Prostate gland (tissue), 2 donors: ENCODE measurements at regions not wholly inside any gene's neighbourhood (a gene's known extent, or its start where the extent isn't known, plus 50 kb on each side); places are given as distances from the start of the nearest gene placed in this dataset.

Source experiments
- DNase-seq: peaks from one replicate; pipeline ENCODE4 v3.0.0-alpha.2; 2019; ENCODE audit warnings: low spot score
- H3K27ac ChIP-seq, 2 donors: fragments of 200-600 bp; sonication (generic); 2 replicates each; pipeline ENCODE4 v1.5.1; 2017 to 2019
- H3K27me3 ChIP-seq: fragments of 200-600 bp; sonication (generic); replicated peaks from 2 replicates; pipeline ENCODE4 v1.5.1; 2019; ENCODE audit not compliant: insufficient read depth
- H3K36me3 ChIP-seq, 2 donors: fragments of 200-600 bp; sonication (generic); 1 replicate in 1 of 2; 2 replicates in 1 of 2; pipeline versions ENCODE4 v1.5.1 to v1.8.1; 2017 to 2019
- H3K4me1 ChIP-seq: fragments of 200-600 bp; sonication (generic); replicated peaks from 2 replicates; pipeline ENCODE4 v1.5.1; 2019
- H3K4me3 ChIP-seq, 2 donors: fragments of 200-600 bp; sonication (generic); 2 replicates each; pipeline ENCODE4 v1.5.1; 2017 to 2019
- H3K9me3 ChIP-seq: fragments of 200-600 bp; sonication (generic); 2 replicates; pipeline ENCODE4 v1.5.1; 2017
- CTCF ChIP-seq, 4 experiments: fragments of 200-600 bp in 2 of 4; fragments of 450-650 bp in 2 of 4; sonication (generic) in 2 of 4; IDR thresholded peaks; 1 replicate in 3 of 4; 2 replicates in 1 of 4; pipeline ENCODE4 v1.5.1; 2016 to 2019; ENCODE audit warnings: antibody characterized with exemption in 4 of 4, mild to moderate bottlenecking in 2 of 4, moderate library complexity in 2 of 4
- POLR2A ChIP-seq: fragments of 450-650 bp; IDR thresholded peaks from one replicate; pipeline ENCODE4 v1.6.1; 2016; ENCODE audit warnings: antibody characterized with exemption, mild to moderate bottlenecking
- POLR2AphosphoS5 ChIP-seq: sonication (generic); formaldehyde crosslinking; IDR thresholded peaks from one replicate; pipeline ENCODE4 v1.6.1; 2017; ENCODE audit warnings: antibody characterized with exemption
- WGBS: methylation state at CpG from one replicate; pipeline ENCODE4 v1.1.5; 2018; 5-methylcytosine and 5-hydroxymethylcytosine counted together
- intact Hi-C: fragments of 100-400 bp; cut with DNase I; formaldehyde crosslinking; loops from one replicate; pipeline ENCODE4 v1.14.2; 2022

- Histone ChIP-seq H3K36me3 (no peaks in the 10 kb centered on the region), H3K4me1 (no peaks in the 10 kb centered on the region), H3K4me3 (no peak overlapping the region), H3K27me3 (no peaks in the 10 kb centered on the region), H3K27ac (no peak overlapping the region), H3K9me3 (no peaks in the 10 kb centered on the region)
- TF ChIP-seq POLR2A (no peak), CTCF (IDR thresholded peaks at IDR 0.05) (no peak), POLR2AphosphoS5 (no peak)
- WGBS, result 61% methylated on average over 4 of the region's 4 CpGs
- intact Hi-C loops, result no loop called here
- no peak for DNase-seq
Observed at GRCh38 chr16:17757808-17758207, 287.0 kb upstream of the XYLT1 start.

- DNase-seq, result no peak
- whole genome bisulfite sequencing, result 81% methylated on average over 1 of the region's 1 CpG
- Histone ChIP-seq H3K9me3 (no peaks in the 10 kb centered on the region), H3K27ac (no peak overlapping the region), H3K36me3 (no peaks in the 10 kb centered on the region), H3K4me1 (no peaks in the 10 kb centered on the region), H3K27me3 (no peaks in the 10 kb centered on the region), H3K4me3 (no peak overlapping the region)
- intact Hi-C loops, result no loop called here
- TF ChIP-seq POLR2A, result no peak
Observed at GRCh38 chr16:17755158-17755557, 284.4 kb upstream of the XYLT1 start.

- no peaks in the 10 kb centered on the region for H3K4me1 ChIP-seq
- no peak for DNase-seq
- H3K27me3 ChIP-seq, result no peaks in the 10 kb centered on the region
- no peaks in the 10 kb centered on the region for H3K9me3 ChIP-seq
- no peak overlapping the region for H3K27ac ChIP-seq
- 77% methylated on average over 6 of the region's 6 CpGs for WGBS
- no peak overlapping the region for H3K4me3 ChIP-seq
- TF ChIP-seq CTCF (IDR thresholded peaks at IDR 0.05) (no peak), POLR2A (no peak)
- intact Hi-C loops, result no loop called here
- no peaks in the 10 kb centered on the region for H3K36me3 ChIP-seq
Observed at GRCh38 chr16:17753434-17753833, 282.7 kb upstream of the XYLT1 start.

- no peaks in the 10 kb centered on the region for H3K27me3 ChIP-seq
- intact Hi-C loops, result loop anchor here (10.0 kb wide), 1 partner anchor 445 kb away; no protein-coding TSS in a partner anchor
- H3K4me1 ChIP-seq, result no peaks in the 10 kb centered on the region
- no peaks in the 10 kb centered on the region for H3K9me3 ChIP-seq
- 100% methylated on average over 1 of the region's 1 CpG for WGBS
- no peak overlapping the region for H3K4me3 ChIP-seq
- no peaks in the 10 kb centered on the region for H3K36me3 ChIP-seq
- no peak for DNase-seq
- no peak for TF ChIP-seq POLR2A
- TF ChIP-seq POLR2AphosphoS5, result no peak
- no peak for TF ChIP-seq CTCF (IDR thresholded peaks at IDR 0.05)
- H3K27ac ChIP-seq, result no peak overlapping the region
Observed at GRCh38 chr16:17749706-17750105, 278.9 kb upstream of the XYLT1 start.

- Histone ChIP-seq H3K4me3 (no peak overlapping the region), H3K9me3 (no peaks in the 10 kb centered on the region), H3K4me1 (no peaks in the 10 kb centered on the region), H3K27me3 (no peaks in the 10 kb centered on the region), H3K36me3 (no peaks in the 10 kb centered on the region), H3K27ac (no peak overlapping the region)
- intact Hi-C loops, result loop anchor here (10.0 kb wide), 1 partner anchor 443 kb away; no protein-coding TSS in a partner anchor
- DNase-seq, result no peak
- WGBS, result 43% methylated on average over 11 of the region's 11 CpGs
- no peak for TF ChIP-seq CTCF (IDR thresholded peaks at IDR 0.05)
- TF ChIP-seq POLR2A, result no peak
- no peak for TF ChIP-seq POLR2AphosphoS5
Observed at GRCh38 chr16:17748044-17748719, 277.4 kb upstream of the XYLT1 start.
